HG02840 (cell line): ENCODE measurements at regions not wholly inside any gene's neighbourhood (a gene's known extent, or its start where the extent isn't known, plus 50 kb on each side); places are given as distances from the start of the nearest gene placed in this dataset.
A peak's percentile ranks its signal among the peaks of the same experiment; 100 is the strongest.
"Not testable (repeated sequence)": the region's sequence is repeated elsewhere in the genome, so short reads cannot be mapped to it uniquely, and the experiment has no call there.

Experiments
- ATAC-seq: cut with Tn5 transposase; IDR thresholded peaks from one replicate; pipeline ENCODE4 v1.9.1; 2021; ENCODE audit warnings: mild to moderate bottlenecking, moderate library complexity, moderate number of reproducible peaks; ENCODE audit not compliant: unreplicated experiment, low FRiP score

- no peak for ATAC-seq
Measured at GRCh38 chr17:72463287-72464102, 342.7 kb downstream of the SOX9 start.

GRCh38 chr17:72464221-72464620 lies 343.4 kb downstream of the SOX9 start:
- ATAC-seq, result not testable (repeated sequence)

GRCh38 chr17:72465191-72466024 lies 344.6 kb downstream of the SOX9 start:
- ATAC-seq, result no peak

- peak; percentile 55 for ATAC-seq
Measured at GRCh38 chr17:72466199-72466598, 345.4 kb downstream of the SOX9 start.

GRCh38 chr17:72466606-72467005 lies 345.8 kb downstream of the SOX9 start:
- ATAC-seq, result no peak

GRCh38 chr17:72467841-72468653 lies 347.2 kb downstream of the SOX9 start:
- no peak for ATAC-seq

- no peak for ATAC-seq
Measured at GRCh38 chr17:72468841-72469240, 348.0 kb downstream of the SOX9 start.

GRCh38 chr17:72470121-72470705 lies 349.4 kb downstream of the SOX9 start:
- no peak for ATAC-seq

- ATAC-seq, result no peak
Measured at GRCh38 chr17:72470734-72471133, 349.9 kb downstream of the SOX9 start.

- ATAC-seq, result no peak
Measured at GRCh38 chr17:72471296-72471695, 350.5 kb downstream of the SOX9 start.

GRCh38 chr17:72472106-72472505 lies 351.3 kb downstream of the SOX9 start:
- ATAC-seq, result no peak

- ATAC-seq, result not testable (repeated sequence)
Measured at GRCh38 chr17:72472853-72473390, 352.1 kb downstream of the SOX9 start.

- no peak for ATAC-seq
Measured at GRCh38 chr17:72474243-72474642, 353.4 kb downstream of the SOX9 start.

GRCh38 chr17:72474719-72475477 lies 354.1 kb downstream of the SOX9 start:
- no peak for ATAC-seq

GRCh38 chr17:72476134-72476533 lies 355.3 kb downstream of the SOX9 start:
- ATAC-seq, result no peak

- no peak for ATAC-seq
Measured at GRCh38 chr17:72476575-72476986, 355.8 kb downstream of the SOX9 start.

GRCh38 chr17:72477491-72477890 lies 356.7 kb downstream of the SOX9 start:
- ATAC-seq, result no peak

- no peak for ATAC-seq
Measured at GRCh38 chr17:72479113-72479512, 358.3 kb downstream of the SOX9 start.

GRCh38 chr17:72481572-72481971 lies 360.8 kb downstream of the SOX9 start:
- no peak for ATAC-seq
